Gastrocnemius medialis (tissue), 4 donors: ENCODE measurements at regions not wholly inside any gene's neighbourhood (a gene's known extent, or its start where the extent isn't known, plus 50 kb on each side); places are given as distances from the start of the nearest gene placed in this dataset.

ENCODE experiments used
- POLR2A ChIP-seq, 2 donors: fragments of 450-650 bp; IDR thresholded peaks; one replicate each; pipeline ENCODE4 v1.6.1; 2017; ENCODE audit warnings: antibody characterized with exemption in 2 of 2, mild to moderate bottlenecking in 2 of 2, moderate library complexity in 2 of 2
- TF ChIP-seq, protein P1 (sequence below), 5 experiments: fragments of 450-650 bp in 3 of 5; fragments of 200-600 bp in 2 of 5; sonication (generic) in 2 of 5; IDR thresholded peaks in 4 of 5; conservative IDR thresholded peaks in 1 of 5; 1 replicate in 4 of 5; 2 replicates in 1 of 5; pipeline ENCODE4 v1.5.1; 2016 to 2019; ENCODE audit warnings: antibody characterized with exemption in 5 of 5, mild to moderate bottlenecking in 3 of 5, moderate library complexity in 3 of 5

DNA sequence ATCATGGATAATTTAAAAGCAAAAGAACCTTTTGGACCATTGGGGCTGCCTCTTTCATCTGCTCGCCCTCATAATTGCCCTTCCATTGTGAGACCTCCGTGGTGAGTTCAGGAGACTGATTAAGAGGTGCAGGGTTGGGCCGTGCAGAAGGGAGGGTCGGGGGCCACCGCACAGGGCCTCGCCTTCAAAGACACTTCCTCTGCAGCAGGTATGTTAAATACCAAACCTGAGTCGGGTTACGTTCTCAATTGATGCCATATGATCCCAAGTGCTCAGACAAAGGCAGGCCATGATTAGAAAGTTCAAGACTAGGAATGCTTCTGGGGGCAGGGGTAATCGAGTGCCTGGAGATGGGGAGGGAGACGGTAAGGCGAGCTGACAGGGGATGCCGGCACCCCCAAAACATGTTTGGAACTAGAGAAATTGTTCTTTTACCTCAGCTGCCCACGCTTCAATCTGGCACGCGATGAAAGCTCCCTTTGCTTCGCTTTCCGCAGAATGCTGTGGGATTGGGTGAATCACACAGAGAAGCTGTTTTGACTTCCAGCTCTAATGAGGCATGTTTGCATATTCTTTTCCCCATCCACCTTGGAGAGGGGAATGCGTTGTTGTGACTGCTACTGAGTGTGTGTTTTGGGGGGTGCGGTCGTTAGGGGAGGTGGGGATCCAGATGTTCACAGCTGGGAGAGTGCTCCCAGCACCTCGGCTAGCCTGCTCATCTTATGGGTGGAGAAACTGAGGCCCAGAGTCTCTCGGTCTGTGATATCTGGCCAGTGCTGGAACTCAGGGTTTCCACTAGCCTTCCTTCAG, 309.1 kb downstream of the MYCN start:
- TF ChIP-seq, protein P1, sequence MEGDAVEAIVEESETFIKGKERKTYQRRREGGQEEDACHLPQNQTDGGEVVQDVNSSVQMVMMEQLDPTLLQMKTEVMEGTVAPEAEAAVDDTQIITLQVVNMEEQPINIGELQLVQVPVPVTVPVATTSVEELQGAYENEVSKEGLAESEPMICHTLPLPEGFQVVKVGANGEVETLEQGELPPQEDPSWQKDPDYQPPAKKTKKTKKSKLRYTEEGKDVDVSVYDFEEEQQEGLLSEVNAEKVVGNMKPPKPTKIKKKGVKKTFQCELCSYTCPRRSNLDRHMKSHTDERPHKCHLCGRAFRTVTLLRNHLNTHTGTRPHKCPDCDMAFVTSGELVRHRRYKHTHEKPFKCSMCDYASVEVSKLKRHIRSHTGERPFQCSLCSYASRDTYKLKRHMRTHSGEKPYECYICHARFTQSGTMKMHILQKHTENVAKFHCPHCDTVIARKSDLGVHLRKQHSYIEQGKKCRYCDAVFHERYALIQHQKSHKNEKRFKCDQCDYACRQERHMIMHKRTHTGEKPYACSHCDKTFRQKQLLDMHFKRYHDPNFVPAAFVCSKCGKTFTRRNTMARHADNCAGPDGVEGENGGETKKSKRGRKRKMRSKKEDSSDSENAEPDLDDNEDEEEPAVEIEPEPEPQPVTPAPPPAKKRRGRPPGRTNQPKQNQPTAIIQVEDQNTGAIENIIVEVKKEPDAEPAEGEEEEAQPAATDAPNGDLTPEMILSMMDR (IDR thresholded peaks at IDR 0.05 in 4 of 5, conservative IDR thresholded peaks at IDR 0.05 in 1 of 5), result no peak
- no peak for TF ChIP-seq POLR2A (IDR thresholded peaks at IDR 0.05)
